GM20431 (cell line): ENCODE measurements at regions not wholly inside any gene's neighbourhood (a gene's known extent, or its start where the extent isn't known, plus 50 kb on each side); places are given as distances from the start of the nearest gene placed in this dataset.

Experiments used
- in situ Hi-C: fragments of 300-500 bp; cut with MseI, MboI; formaldehyde crosslinking; loops from one replicate; pipeline ENCODE4 v1.15.0; 2020; ENCODE audit warnings: low sequenced_read_pairs; ENCODE audit not compliant: unreplicated experiment

- in situ Hi-C loops = no loop called here
Observed at GRCh38 chr2:120961396-120961795, 225.7 kb downstream of the GLI2 start.

- in situ Hi-C loops = no loop called here
Observed at GRCh38 chr2:120963997-120964705, 228.5 kb downstream of the GLI2 start.

GRCh38 chr2:120964819-120965218 is 229.2 kb downstream of the GLI2 start:
- in situ Hi-C loops = no loop called here

GRCh38 chr2:120966510-120967254 is 231.0 kb downstream of the GLI2 start:
- in situ Hi-C loops = no loop called here

- in situ Hi-C loops = no loop called here
Observed at GRCh38 chr2:120968307-120969015, 232.8 kb downstream of the GLI2 start.

GRCh38 chr2:120969613-120970355 is 234.1 kb downstream of the GLI2 start:
- in situ Hi-C loops = no loop called here

GRCh38 chr2:120971866-120972265 is 236.2 kb downstream of the GLI2 start:
- in situ Hi-C loops = no loop called here

- in situ Hi-C loops = no loop called here
Observed at GRCh38 chr2:120972286-120972685, 236.6 kb downstream of the GLI2 start.

- in situ Hi-C loops = no loop called here
Observed at GRCh38 chr2:120973196-120973595, 237.5 kb downstream of the GLI2 start.

GRCh38 chr2:120974950-120975349 is 239.3 kb downstream of the GLI2 start:
- in situ Hi-C loops = no loop called here

- in situ Hi-C loops = no loop called here
Observed at GRCh38 chr2:120976501-120977307, 241.0 kb downstream of the GLI2 start.

- in situ Hi-C loops = no loop called here
Observed at GRCh38 chr2:120977582-120978358, 242.1 kb downstream of the GLI2 start.

- in situ Hi-C loops = no loop called here
Observed at GRCh38 chr2:120978359-120979050, 242.8 kb downstream of the GLI2 start.

GRCh38 chr2:120979398-120979797 is 243.7 kb downstream of the GLI2 start:
- in situ Hi-C loops = no loop called here

- in situ Hi-C loops = no loop called here
Observed at GRCh38 chr2:120979921-120980320, 244.3 kb downstream of the GLI2 start.

GRCh38 chr2:120981443-120981842 is 245.8 kb downstream of the GLI2 start:
- in situ Hi-C loops = no loop called here

- in situ Hi-C loops = no loop called here
Observed at GRCh38 chr2:120982598-120982997, 246.9 kb downstream of the GLI2 start.

GRCh38 chr2:120983344-120983743 is 247.7 kb downstream of the GLI2 start:
- in situ Hi-C loops = no loop called here
